ENCODE measurements at regions not wholly inside any gene's neighbourhood (a gene's known extent, or its start where the extent isn't known, plus 50 kb on each side); places are given as distances from the start of the nearest gene placed in this dataset.

GRCh38 chr16:6976716-6977115, 355.9 kb upstream of the RBFOX1 start (continued):
- TF ChIP-seq CTCF (conservative IDR thresholded peaks at IDR 0.05; ENCODE audit: low read depth in 2 of 2) (no peak), JUNB (IDR thresholded peaks at IDR 0.05; ENCODE audit: unreplicated experiment) (no peak), EZH2 (IDR thresholded peaks at IDR 0.05; ENCODE audit: low read depth, unreplicated experiment) (no peak)

- Histone ChIP-seq H3K27me3 (ENCODE audit: insufficient read depth) (no peaks in the 10 kb centered on the region), H3K9me2 (ENCODE audit: insufficient read depth) (no peaks in the 10 kb centered on the region), H3K27ac (ENCODE audit: low read depth) (no peak overlapping the region), H3K36me3 (ENCODE audit: insufficient read depth) (no peaks in the 10 kb centered on the region), H3K79me2 (replicated peaks; ENCODE audit: insufficient read depth) (no peaks in the 10 kb centered on the region), H3K4me2 (no peak overlapping the region), H3F3A (replicated peaks; ENCODE audit: low read depth) (no peaks in the 10 kb centered on the region), H4K20me1 (replicated peaks; ENCODE audit: insufficient read depth) (no peaks in the 10 kb centered on the region), H2AFZ (no peak overlapping the region), H3K4me1 (ENCODE audit: insufficient read depth) (no peaks in the 10 kb centered on the region), H3K4me3 (no peak overlapping the region)
- TF ChIP-seq STAT1 (IDR thresholded peaks at IDR 0.05; ENCODE audit: unreplicated experiment) (no peak), EZH2phosphoT487 (IDR thresholded peaks at IDR 0.05; ENCODE audit: unreplicated experiment) (no peak)
- DNase-seq (ENCODE audit: low spot score) (no peak), ATAC-seq (no peak)
- H3K4me3 Mint-ChIP-seq, result no peak overlapping the region
- no peak overlapping the region for H3K27ac Mint-ChIP-seq
- no peaks in the 10 kb centered on the region for H3K27me3 Mint-ChIP-seq (ENCODE audit: insufficient read depth, low read depth, poor library complexity)
- H3K36me3 Mint-ChIP-seq (ENCODE audit: low read depth), result peaks cover 21% of the 10 kb centered on the region
- H3K4me1 Mint-ChIP-seq, result no peaks in the 10 kb centered on the region
- peaks cover 94% of the 10 kb centered on the region for H3K9me3 Mint-ChIP-seq
These were observed 362.3 kb upstream of the RBFOX1 start for GRCh38 chr16:6970171-6970857.

- no peaks in the 10 kb centered on the region for H3K27me3 Mint-ChIP-seq (ENCODE audit: insufficient read depth, low read depth, poor library complexity)
These were observed 363.1 kb upstream of the RBFOX1 start for GRCh38 chr16:6969594-6969993.

More at GRCh38 chr16:6969594-6969993, 363.1 kb upstream of the RBFOX1 start:
- Mint-ChIP-seq H3K4me3 (no peak overlapping the region), H3K36me3 (ENCODE audit: low read depth) (peaks cover 24% of the 10 kb centered on the region), H3K27ac (no peak overlapping the region), H3K4me1 (no peaks in the 10 kb centered on the region; the same call in 2 of the 3 replicates), H3K9me3 (peaks cover 94% of the 10 kb centered on the region)
- TF ChIP-seq ZNF462 (CRISPR knock-in tag; IDR thresholded peaks at IDR 0.05), result no peak
- TF ChIP-seq CTCF (conservative IDR thresholded peaks at IDR 0.05; ENCODE audit: low read depth in 2 of 2), result peak; percentile 7 to 17; a peak in 1 of 4 replicates
- Histone ChIP-seq H3K79me2 (replicated peaks; ENCODE audit: insufficient read depth) (no peaks in the 10 kb centered on the region), H3K27ac (ENCODE audit: low read depth) (no peak overlapping the region), H3K4me1 (ENCODE audit: insufficient read depth) (no peaks in the 10 kb centered on the region), H4K20me1 (replicated peaks; ENCODE audit: insufficient read depth) (no peaks in the 10 kb centered on the region), H3K9me2 (ENCODE audit: insufficient read depth) (no peaks in the 10 kb centered on the region), H3K27me3 (ENCODE audit: insufficient read depth) (no peaks in the 10 kb centered on the region), H2AFZ (no peak overlapping the region), H3K36me3 (ENCODE audit: insufficient read depth) (no peaks in the 10 kb centered on the region), H3K4me3 (no peak overlapping the region), H3F3A (replicated peaks; ENCODE audit: low read depth) (no peaks in the 10 kb centered on the region), H3K4me2 (no peak overlapping the region)
- peak; percentile 1 for DNase-seq (ENCODE audit: low spot score)
- ATAC-seq, result no peak
